Spleen (tissue), 11 donors: ENCODE measurements at regions not wholly inside any gene's neighbourhood (a gene's known extent, or its start where the extent isn't known, plus 50 kb on each side); places are given as distances from the start of the nearest gene placed in this dataset.

Experiments
- DNase-seq: peaks from one replicate; pipeline ENCODE4 v3.0.0-alpha.2; 2020
- H3K27ac ChIP-seq, 8 donors: fragments of 200-600 bp; sonication (generic) in 7 of 8; 1 replicate in 4 of 8; 2 replicates in 4 of 8; pipeline versions ENCODE4 v1.5.0 to v1.8.0; 2016 to 2021; ENCODE audit warnings: inconsistent platforms in 4 of 8, mild to moderate bottlenecking in 4 of 8, moderate library complexity in 1 of 8
- H3K27me3 ChIP-seq, 7 donors: fragments of 200-600 bp; sonication (generic) in 6 of 7; replicated peaks in 1 of 7; 1 replicate in 4 of 7; 2 replicates in 3 of 7; pipeline versions ENCODE4 v1.5.0 to v1.8.0; 2016 to 2021; ENCODE audit warnings: inconsistent platforms in 3 of 7, mild to moderate bottlenecking in 1 of 7
- H3K36me3 ChIP-seq, 6 donors: fragments of 200-600 bp; sonication (generic) in 5 of 6; 1 replicate in 4 of 6; 2 replicates in 2 of 6; pipeline versions ENCODE4 v1.5.0 to v1.8.0; 2016 to 2021; ENCODE audit warnings: inconsistent platforms in 2 of 6
- H3K4me1 ChIP-seq, 6 donors: fragments of 200-600 bp; sonication (generic) in 5 of 6; 1 replicate in 3 of 6; 2 replicates in 3 of 6; pipeline versions ENCODE4 v1.5.0 to v1.8.0; 2016 to 2021; ENCODE audit warnings: inconsistent platforms in 3 of 6
- H3K4me3 ChIP-seq, 8 donors: fragments of 200-600 bp; sonication (generic) in 7 of 8; 1 replicate in 4 of 8; 2 replicates in 4 of 8; pipeline versions ENCODE4 v1.5.0 to v1.8.0; 2016 to 2021; ENCODE audit warnings: inconsistent platforms in 4 of 8, mild to moderate bottlenecking in 4 of 8, moderate library complexity in 2 of 8
- H3K9me3 ChIP-seq, 8 donors: fragments of 200-600 bp; sonication (generic) in 7 of 8; 1 replicate in 4 of 8; 2 replicates in 4 of 8; pipeline versions ENCODE4 v1.5.0 to v1.8.0; 2016 to 2021; ENCODE audit warnings: inconsistent platforms in 4 of 8
- CTCF ChIP-seq, 11 experiments: fragments of 200-600 bp in 7 of 11; fragments of 450-650 bp in 4 of 11; sonication (generic) in 4 of 11; IDR thresholded peaks in 8 of 11; conservative IDR thresholded peaks in 3 of 11; 1 replicate in 7 of 11; 2 replicates in 4 of 11; pipeline versions ENCODE4 v1.4.0 to v1.8.0; 2016 to 2021; ENCODE audit warnings: antibody characterized with exemption in 11 of 11, inconsistent platforms in 4 of 11, mild to moderate bottlenecking in 1 of 11
- POLR2A ChIP-seq, 3 donors: fragments of 450-650 bp; IDR thresholded peaks; one replicate each; pipeline ENCODE4 v1.5.1; 2017; ENCODE audit warnings: antibody characterized with exemption in 3 of 3, mild to moderate bottlenecking in 1 of 3
- POLR2AphosphoS5 ChIP-seq, 3 donors: sonication (generic); formaldehyde crosslinking; IDR thresholded peaks; one replicate each; pipeline ENCODE4 v1.5.1; 2017; ENCODE audit warnings: antibody characterized with exemption in 3 of 3
- WGBS, 5 donors: extraction: QIAGEN DNeasy Blood & Tissue Kit in 3 of 5; methylation state at CpG; one replicate each; pipeline versions ENCODE4 v1.1.5 to v1.1.7; 2013 to 2018; 5-methylcytosine and 5-hydroxymethylcytosine counted together
- intact Hi-C: fragments of 100-400 bp; cut with DNase I; formaldehyde crosslinking; loops from one replicate; pipeline ENCODE4 v1.15.0; 2023; ENCODE audit warnings: low total_unique reads
- donor health status: healthy with polysubstance abuse.
- donor health status: DM: no; HTN: no; CAD: no; lungs with moderate emphysema.
- donor health status: DM: no; HTN: no; CAD: no.
- donor health status: Bipolar disorder and iron deficiency.
- donor health status: healthy.
- donor health status: DM: no; HTN: no; CAD: no.
- donor health status: DM: yes; HTN: yes; CAD: no.

- Histone ChIP-seq H3K36me3 (no peaks in the 10 kb centered on the region), H3K4me3 (no peak overlapping the region), H3K27ac (no peak overlapping the region), H3K4me1 (no peaks in the 10 kb centered on the region), H3K27me3 (peaks cover 0 to 9% (median 0%) of the 10 kb centered on the region in 7 donors), H3K9me3 (no peaks in the 10 kb centered on the region)
- 79 to 89% (median 86%) methylated on average over 5 of the region's 5 CpGs for WGBS, 5 donors
- intact Hi-C loops, result no loop called here
- TF ChIP-seq POLR2AphosphoS5 (IDR thresholded peaks at IDR 0.05) (no peak), POLR2A (IDR thresholded peaks at IDR 0.05) (no peak), CTCF (IDR thresholded peaks at IDR 0.05 in 8 of 11, conservative IDR thresholded peaks at IDR 0.05 in 3 of 11) (no peak)
- no peak for DNase-seq
Measured at GRCh38 chr3:41073190-41073589, 126.1 kb upstream of the CTNNB1 start.

- 62 to 83% (median 78%) methylated on average over 7 of the region's 7 CpGs for WGBS, 5 donors
- DNase-seq, result no peak
- Histone ChIP-seq H3K36me3 (no peaks in the 10 kb centered on the region), H3K9me3 (no peaks in the 10 kb centered on the region), H3K4me3 (no peak overlapping the region), H3K27me3 (peaks cover 0 to 9% (median 0%) of the 10 kb centered on the region in 7 donors), H3K4me1 (no peaks in the 10 kb centered on the region), H3K27ac (peak overlapping the region in 2 of 8 donors; percentile 15 to 46)
- peak in 1 of 3 donors; percentile 56 for TF ChIP-seq POLR2AphosphoS5 (IDR thresholded peaks at IDR 0.05)
- peak in 4 of 11 experiments; percentile 4 to 24 (median 16) for TF ChIP-seq CTCF (IDR thresholded peaks at IDR 0.05 in 8 of 11, conservative IDR thresholded peaks at IDR 0.05 in 3 of 11)
- no peak for TF ChIP-seq POLR2A (IDR thresholded peaks at IDR 0.05)
- intact Hi-C loops, result no loop called here
Measured at GRCh38 chr3:41075975-41076374, 123.3 kb upstream of the CTNNB1 start.

GRCh38 chr3:41076399-41076798 is 122.9 kb upstream of the CTNNB1 start:
- Histone ChIP-seq H3K9me3 (no peaks in the 10 kb centered on the region), H3K4me1 (no peaks in the 10 kb centered on the region), H3K36me3 (no peaks in the 10 kb centered on the region), H3K4me3 (no peak overlapping the region), H3K27me3 (peaks cover 0 to 9% (median 0%) of the 10 kb centered on the region in 7 donors), H3K27ac (peak overlapping the region in 3 of 8 donors; percentile 7 to 32 (median 19))
- intact Hi-C loops, result no loop called here
- no peak for DNase-seq
- no peak for TF ChIP-seq POLR2AphosphoS5 (IDR thresholded peaks at IDR 0.05)

- intact Hi-C loops, result no loop called here
- Histone ChIP-seq H3K27me3 (peaks cover 0 to 5% (median 0%) of the 10 kb centered on the region in 7 donors), H3K36me3 (no peaks in the 10 kb centered on the region), H3K4me3 (no peak overlapping the region), H3K9me3 (no peaks in the 10 kb centered on the region), H3K27ac (no peak overlapping the region), H3K4me1 (no peaks in the 10 kb centered on the region)
- WGBS, 5 donors, result 73 to 87% (median 84%) methylated on average over 4 of the region's 4 CpGs
- no peak for DNase-seq
- TF ChIP-seq POLR2A (IDR thresholded peaks at IDR 0.05), result no peak
- no peak for TF ChIP-seq CTCF (IDR thresholded peaks at IDR 0.05 in 8 of 11, conservative IDR thresholded peaks at IDR 0.05 in 3 of 11)
- no peak for TF ChIP-seq POLR2AphosphoS5 (IDR thresholded peaks at IDR 0.05)
Measured at GRCh38 chr3:41080141-41080540, 119.2 kb upstream of the CTNNB1 start.

GRCh38 chr3:41088882-41089281 is 110.4 kb upstream of the CTNNB1 start:
- Histone ChIP-seq H3K36me3 (no peaks in the 10 kb centered on the region), H3K27me3 (peaks cover 0 to 9% (median 0%) of the 10 kb centered on the region in 7 donors)
- intact Hi-C loops, result no loop called here

More at GRCh38 chr3:41088882-41089281, 110.4 kb upstream of the CTNNB1 start:
- H3K4me1 ChIP-seq, result no peaks in the 10 kb centered on the region
- no peak for DNase-seq
- H3K9me3 ChIP-seq, result no peaks in the 10 kb centered on the region
- H3K4me3 ChIP-seq, result no peak overlapping the region
- 25 to 59% (median 41%) methylated on average over 1 of the region's 1 CpG for WGBS, 5 donors
- TF ChIP-seq POLR2AphosphoS5 (IDR thresholded peaks at IDR 0.05) (no peak), CTCF (IDR thresholded peaks at IDR 0.05 in 8 of 11, conservative IDR thresholded peaks at IDR 0.05 in 3 of 11) (no peak), POLR2A (IDR thresholded peaks at IDR 0.05) (no peak)
- H3K27ac ChIP-seq, result no peak overlapping the region
